MM.1S (cell line): ENCODE measurements at regions not wholly inside any gene's neighbourhood (a gene's known extent, or its start where the extent isn't known, plus 50 kb on each side); places are given as distances from the start of the nearest gene placed in this dataset.

ENCODE experiments used
- DNase-seq: peaks from one replicate; pipeline ENCODE4 v3.0.0-alpha.2; 2015
- H2AFZ ChIP-seq: fragments of 300-600 bp; sonication (generic); 2 replicates; pipeline ENCODE4 v1.6.0; 2016; ENCODE audit warnings: antibody characterized with exemption, low read length
- H3F3A ChIP-seq: fragments of 300-600 bp; sonication (generic); 2 replicates; pipeline ENCODE4 v1.6.1; 2016; ENCODE audit warnings: mild to moderate bottlenecking, antibody characterized with exemption, low read length, moderate library complexity, mixed read lengths; ENCODE audit not compliant: insufficient read depth
- H3K27ac ChIP-seq: fragments of 300-600 bp; sonication (generic); 2 replicates; pipeline ENCODE4 v1.5.1; 2016; ENCODE audit warnings: mild to moderate bottlenecking, low read length
- H3K27me3 ChIP-seq: fragments of 300-600 bp; sonication (generic); replicated peaks from 2 replicates; pipeline ENCODE4 v1.6.0; 2016; ENCODE audit warnings: low read length; ENCODE audit not compliant: insufficient read depth
- H3K36me3 ChIP-seq: fragments of 300-600 bp; sonication (generic); replicated peaks from 2 replicates; pipeline ENCODE4 v1.6.1; 2016; ENCODE audit warnings: mild to moderate bottlenecking, low read length, mixed read lengths; ENCODE audit not compliant: insufficient read depth
- H3K4me1 ChIP-seq: fragments of 300-600 bp; sonication (generic); 2 replicates; pipeline ENCODE4 v1.6.1; 2016; ENCODE audit warnings: low read length, mixed read lengths
- H3K4me2 ChIP-seq: fragments of 300-600 bp; sonication (generic); 2 replicates; pipeline ENCODE4 v1.6.0; 2016; ENCODE audit warnings: low read depth, low read length
- H3K4me3 ChIP-seq: fragments of 300-600 bp; sonication (generic); 2 replicates; pipeline ENCODE4 v1.5.1; 2016; ENCODE audit warnings: low read length, mixed read lengths
- H3K79me2 ChIP-seq: fragments of 300-600 bp; sonication (generic); 2 replicates; pipeline ENCODE4 v1.6.1; 2016; ENCODE audit warnings: mixed run types, low read length, mixed read lengths
- H3K9ac ChIP-seq: fragments of 300-600 bp; sonication (generic); 2 replicates; pipeline ENCODE4 v1.6.1; 2016; ENCODE audit warnings: low read length, mixed read lengths
- H3K9me2 ChIP-seq: fragments of 300-600 bp; sonication (generic); replicated peaks from 2 replicates; pipeline ENCODE4 v1.6.1; 2016; ENCODE audit warnings: mild to moderate bottlenecking, low read length, mixed read lengths; ENCODE audit not compliant: insufficient read depth
- H3K9me3 ChIP-seq: fragments of 300-600 bp; sonication (generic); replicated peaks from 2 replicates; pipeline ENCODE4 v1.6.1; 2016; ENCODE audit warnings: mild to moderate bottlenecking, low read length, mixed read lengths; ENCODE audit not compliant: insufficient read depth
- H4K20me1 ChIP-seq: fragments of 300-600 bp; sonication (generic); 2 replicates; pipeline ENCODE4 v1.6.1; 2016; ENCODE audit warnings: mild to moderate bottlenecking, low read length, moderate library complexity, mixed read lengths; ENCODE audit not compliant: insufficient read depth
- CTCF ChIP-seq: fragments of 300-600 bp; sonication (generic); IDR thresholded peaks from 2 replicates; pipeline ENCODE4 v1.5.1; 2016; ENCODE audit warnings: antibody characterized with exemption, low read length, mixed read lengths
- EZH2 ChIP-seq: fragments of 300-600 bp; sonication (generic); optimal IDR thresholded peaks from 2 replicates; pipeline ENCODE3; 2017; ENCODE audit warnings: low read depth, mild to moderate bottlenecking, antibody characterized with exemption, low read length, mixed read lengths
- EZH2phosphoT487 ChIP-seq: fragments of 300-600 bp; sonication (generic); IDR thresholded peaks from 2 replicates; pipeline ENCODE4 v1.6.1; 2018; ENCODE audit warnings: antibody characterized with exemption, low read length

DNA sequence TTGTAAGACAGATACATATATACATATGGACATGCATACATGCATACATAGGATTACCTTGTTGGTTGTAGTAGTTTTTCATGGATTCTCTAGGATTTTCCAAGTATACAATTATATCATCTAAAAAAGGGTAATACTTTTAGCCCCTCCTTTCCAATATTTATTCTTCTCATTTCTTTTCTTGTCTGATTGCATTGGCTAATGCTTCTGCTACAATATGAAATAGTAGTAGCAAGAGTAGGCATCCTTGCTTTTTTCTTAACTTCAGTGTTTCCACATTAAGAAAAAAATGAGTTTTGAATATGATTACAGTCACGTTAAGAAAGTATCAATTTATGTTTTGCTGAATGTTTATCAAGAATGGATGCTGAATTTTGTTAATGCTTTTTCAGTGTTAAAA lies 58.0 kb downstream of the RBFOX3 start:
- no peaks in the 10 kb centered on the region for H3K4me1 ChIP-seq
- no peak overlapping the region for H3K9ac ChIP-seq
- H4K20me1 ChIP-seq = no peaks in the 10 kb centered on the region
- H3K9me2 ChIP-seq = no peaks in the 10 kb centered on the region
- TF ChIP-seq CTCF = no peak
- TF ChIP-seq EZH2phosphoT487 = no peak
- TF ChIP-seq EZH2 = no peak
- no peaks in the 10 kb centered on the region for H3K9me3 ChIP-seq
- H3F3A ChIP-seq = no peaks in the 10 kb centered on the region
- peaks cover 85% of the 10 kb centered on the region for H3K27me3 ChIP-seq
- no peak overlapping the region for H3K4me2 ChIP-seq
- DNase-seq = no peak
- H3K36me3 ChIP-seq = no peaks in the 10 kb centered on the region
- H2AFZ ChIP-seq = no peak overlapping the region
- H3K4me3 ChIP-seq = no peak overlapping the region
- no peak overlapping the region for H3K27ac ChIP-seq
- no peaks in the 10 kb centered on the region for H3K79me2 ChIP-seq

DNA sequence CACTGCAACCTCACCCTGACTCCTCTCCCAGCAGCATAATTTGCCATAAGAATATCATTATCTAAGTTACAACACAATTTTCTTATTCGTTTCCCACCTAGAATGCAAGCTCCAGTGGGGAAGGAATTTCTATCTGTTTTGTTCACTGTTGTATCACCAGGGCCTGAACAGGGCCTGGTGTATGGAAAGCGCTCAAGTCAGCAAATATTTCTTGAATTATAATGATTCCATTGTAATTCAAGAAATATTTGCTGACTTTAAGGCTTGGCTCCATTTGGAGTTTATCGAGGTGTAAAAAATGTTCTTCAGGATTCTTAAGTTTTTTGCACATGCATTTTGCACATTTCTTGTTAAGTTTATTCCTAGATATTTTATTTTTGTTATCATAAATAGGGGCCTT lies 58.4 kb downstream of the RBFOX3 start:
- no peak overlapping the region for H3K4me3 ChIP-seq
- no peak overlapping the region for H3K9ac ChIP-seq
- H3K27me3 ChIP-seq = peaks cover 85% of the 10 kb centered on the region
- no peaks in the 10 kb centered on the region for H3K9me2 ChIP-seq
- H3K79me2 ChIP-seq = no peaks in the 10 kb centered on the region
- no peak overlapping the region for H2AFZ ChIP-seq
- no peak for DNase-seq
- no peak overlapping the region for H3K27ac ChIP-seq
- H3K9me3 ChIP-seq = no peaks in the 10 kb centered on the region
- TF ChIP-seq CTCF = no peak
- no peak for TF ChIP-seq EZH2
- TF ChIP-seq EZH2phosphoT487 = no peak
- H4K20me1 ChIP-seq = no peaks in the 10 kb centered on the region
- H3K36me3 ChIP-seq = no peaks in the 10 kb centered on the region
- H3F3A ChIP-seq = no peaks in the 10 kb centered on the region
- no peaks in the 10 kb centered on the region for H3K4me1 ChIP-seq
- H3K4me2 ChIP-seq = no peak overlapping the region

DNA sequence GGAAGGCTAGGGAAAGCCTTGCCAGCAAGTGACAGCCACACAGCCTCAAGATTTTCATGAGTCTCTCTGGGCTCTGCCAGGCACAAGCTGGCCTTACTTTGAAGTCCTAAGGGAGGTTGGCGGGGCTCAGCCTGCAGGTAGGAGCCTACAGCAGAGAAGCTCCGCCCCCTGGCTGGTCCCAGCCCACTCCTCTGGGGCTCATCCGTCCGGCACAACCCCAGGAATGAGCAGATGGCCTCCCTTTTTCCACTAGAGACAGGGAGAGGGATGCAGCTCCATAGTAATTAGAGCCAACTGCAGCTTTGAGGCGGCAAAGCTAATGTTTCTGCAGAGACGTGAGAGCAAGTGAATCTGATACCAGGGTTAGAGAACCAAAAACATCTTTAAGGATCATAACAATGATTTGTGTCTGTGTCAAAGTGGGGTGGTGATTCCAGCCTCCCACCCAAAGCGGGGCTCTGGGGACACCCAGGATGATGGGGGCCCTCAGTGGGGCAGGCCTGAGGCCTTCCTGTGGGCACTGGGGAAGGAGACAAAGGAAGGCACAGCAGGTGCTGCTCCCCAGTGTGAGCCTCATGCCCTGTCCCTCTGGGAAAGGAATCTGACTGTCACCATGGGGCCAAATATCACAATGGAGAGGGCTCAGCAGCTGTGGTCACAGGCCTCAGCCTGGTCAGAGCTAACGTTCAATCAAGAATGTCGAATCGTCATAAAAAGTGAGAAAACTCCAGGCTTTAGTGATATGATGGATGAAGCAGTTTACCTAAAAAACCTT lies 61.5 kb downstream of the RBFOX3 start:
- H3K27me3 ChIP-seq = peaks cover 96% of the 10 kb centered on the region
- TF ChIP-seq CTCF = no peak
- no peak for TF ChIP-seq EZH2
- no peak for TF ChIP-seq EZH2phosphoT487

More for the DNA sequence above, 61.5 kb downstream of the RBFOX3 start:
- H3K4me1 ChIP-seq = no peaks in the 10 kb centered on the region
- H3K9me3 ChIP-seq = no peaks in the 10 kb centered on the region
- no peak overlapping the region for H3K4me3 ChIP-seq
- H3K36me3 ChIP-seq = no peaks in the 10 kb centered on the region
- no peaks in the 10 kb centered on the region for H4K20me1 ChIP-seq
- DNase-seq = no peak
- H3K27ac ChIP-seq = no peak overlapping the region
- no peak overlapping the region for H2AFZ ChIP-seq
- H3F3A ChIP-seq = no peaks in the 10 kb centered on the region
- H3K79me2 ChIP-seq = no peaks in the 10 kb centered on the region
- H3K9me2 ChIP-seq = no peaks in the 10 kb centered on the region
- no peak overlapping the region for H3K4me2 ChIP-seq
- no peak overlapping the region for H3K9ac ChIP-seq
